ENCODE measurements at regions not wholly inside any gene's neighbourhood (a gene's known extent, or its start where the extent isn't known, plus 50 kb on each side); places are given as distances from the start of the nearest gene placed in this dataset.

- TF ChIP-seq JUND (IDR thresholded peaks at IDR 0.05), result no peak
- TF ChIP-seq, protein P1, sequence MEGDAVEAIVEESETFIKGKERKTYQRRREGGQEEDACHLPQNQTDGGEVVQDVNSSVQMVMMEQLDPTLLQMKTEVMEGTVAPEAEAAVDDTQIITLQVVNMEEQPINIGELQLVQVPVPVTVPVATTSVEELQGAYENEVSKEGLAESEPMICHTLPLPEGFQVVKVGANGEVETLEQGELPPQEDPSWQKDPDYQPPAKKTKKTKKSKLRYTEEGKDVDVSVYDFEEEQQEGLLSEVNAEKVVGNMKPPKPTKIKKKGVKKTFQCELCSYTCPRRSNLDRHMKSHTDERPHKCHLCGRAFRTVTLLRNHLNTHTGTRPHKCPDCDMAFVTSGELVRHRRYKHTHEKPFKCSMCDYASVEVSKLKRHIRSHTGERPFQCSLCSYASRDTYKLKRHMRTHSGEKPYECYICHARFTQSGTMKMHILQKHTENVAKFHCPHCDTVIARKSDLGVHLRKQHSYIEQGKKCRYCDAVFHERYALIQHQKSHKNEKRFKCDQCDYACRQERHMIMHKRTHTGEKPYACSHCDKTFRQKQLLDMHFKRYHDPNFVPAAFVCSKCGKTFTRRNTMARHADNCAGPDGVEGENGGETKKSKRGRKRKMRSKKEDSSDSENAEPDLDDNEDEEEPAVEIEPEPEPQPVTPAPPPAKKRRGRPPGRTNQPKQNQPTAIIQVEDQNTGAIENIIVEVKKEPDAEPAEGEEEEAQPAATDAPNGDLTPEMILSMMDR (IDR thresholded peaks at IDR 0.05; ENCODE audit: low read depth, low read length, missing input control), result no peak
- no peak for TF ChIP-seq ZBTB33 (IDR thresholded peaks at IDR 0.05)
- TF ChIP-seq ATF3 (IDR thresholded peaks at IDR 0.05), result no peak
- TF ChIP-seq YY1 (IDR thresholded peaks at IDR 0.05), result no peak
- TF ChIP-seq HNF4G (IDR thresholded peaks at IDR 0.05), result no peak
- TF ChIP-seq EGR1 (IDR thresholded peaks at IDR 0.05; ENCODE audit: low read depth in 2 of 2), result no peak
- TF ChIP-seq, protein P2, sequence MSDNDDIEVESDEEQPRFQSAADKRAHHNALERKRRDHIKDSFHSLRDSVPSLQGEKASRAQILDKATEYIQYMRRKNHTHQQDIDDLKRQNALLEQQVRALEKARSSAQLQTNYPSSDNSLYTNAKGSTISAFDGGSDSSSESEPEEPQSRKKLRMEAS (IDR thresholded peaks at IDR 0.05), result no peak
- TF ChIP-seq TAF1 (conservative IDR thresholded peaks at IDR 0.05), result no peak
- TF ChIP-seq, protein P3, sequence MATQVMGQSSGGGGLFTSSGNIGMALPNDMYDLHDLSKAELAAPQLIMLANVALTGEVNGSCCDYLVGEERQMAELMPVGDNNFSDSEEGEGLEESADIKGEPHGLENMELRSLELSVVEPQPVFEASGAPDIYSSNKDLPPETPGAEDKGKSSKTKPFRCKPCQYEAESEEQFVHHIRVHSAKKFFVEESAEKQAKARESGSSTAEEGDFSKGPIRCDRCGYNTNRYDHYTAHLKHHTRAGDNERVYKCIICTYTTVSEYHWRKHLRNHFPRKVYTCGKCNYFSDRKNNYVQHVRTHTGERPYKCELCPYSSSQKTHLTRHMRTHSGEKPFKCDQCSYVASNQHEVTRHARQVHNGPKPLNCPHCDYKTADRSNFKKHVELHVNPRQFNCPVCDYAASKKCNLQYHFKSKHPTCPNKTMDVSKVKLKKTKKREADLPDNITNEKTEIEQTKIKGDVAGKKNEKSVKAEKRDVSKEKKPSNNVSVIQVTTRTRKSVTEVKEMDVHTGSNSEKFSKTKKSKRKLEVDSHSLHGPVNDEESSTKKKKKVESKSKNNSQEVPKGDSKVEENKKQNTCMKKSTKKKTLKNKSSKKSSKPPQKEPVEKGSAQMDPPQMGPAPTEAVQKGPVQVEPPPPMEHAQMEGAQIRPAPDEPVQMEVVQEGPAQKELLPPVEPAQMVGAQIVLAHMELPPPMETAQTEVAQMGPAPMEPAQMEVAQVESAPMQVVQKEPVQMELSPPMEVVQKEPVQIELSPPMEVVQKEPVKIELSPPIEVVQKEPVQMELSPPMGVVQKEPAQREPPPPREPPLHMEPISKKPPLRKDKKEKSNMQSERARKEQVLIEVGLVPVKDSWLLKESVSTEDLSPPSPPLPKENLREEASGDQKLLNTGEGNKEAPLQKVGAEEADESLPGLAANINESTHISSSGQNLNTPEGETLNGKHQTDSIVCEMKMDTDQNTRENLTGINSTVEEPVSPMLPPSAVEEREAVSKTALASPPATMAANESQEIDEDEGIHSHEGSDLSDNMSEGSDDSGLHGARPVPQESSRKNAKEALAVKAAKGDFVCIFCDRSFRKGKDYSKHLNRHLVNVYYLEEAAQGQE (IDR thresholded peaks at IDR 0.05), result no peak
- no peak for TF ChIP-seq RAD21 (IDR thresholded peaks at IDR 0.05)
- TF ChIP-seq NR2F2 (IDR thresholded peaks at IDR 0.05), result no peak
- TF ChIP-seq FOXA1 (IDR thresholded peaks at IDR 0.05), result no peak
- TF ChIP-seq HNF4A (conservative IDR thresholded peaks at IDR 0.05), result no peak
These were observed 300.5 kb upstream of the CCL2 start for GRCh38 chr17:33954597-33954996.

Data from liver (tissue), 3 donors.